HCT116 (cell line): ENCODE measurements at regions not wholly inside any gene's neighbourhood (a gene's known extent, or its start where the extent isn't known, plus 50 kb on each side); places are given as distances from the start of the nearest gene placed in this dataset.

Source experiments
- CBX3 ChIP-seq: IDR thresholded peaks from 2 replicates; pipeline ENCODE4 v1.6.1; 2012; ENCODE audit warnings: low read depth
- CTCF ChIP-seq, 3 experiments: fragments of 200-600 bp in 1 of 3; sonication (generic) in 1 of 3; IDR thresholded peaks in 2 of 3; conservative IDR thresholded peaks in 1 of 3; 2 replicates each; pipeline ENCODE4 v1.5.1; 2012 to 2017; ENCODE audit warnings: low read depth in 2 of 3, low read length in 2 of 3, antibody characterized with exemption in 1 of 3, borderline replicate concordance in 1 of 3, control low read depth in 1 of 3, mild to moderate bottlenecking in 1 of 3, mixed read lengths in 1 of 3, mixed run types in 1 of 3, moderate library complexity in 1 of 3; ENCODE audit not compliant: insufficient read depth in 1 of 3
- EGR1 ChIP-seq: IDR thresholded peaks from 2 replicates; pipeline ENCODE4 v1.6.1; 2012; ENCODE audit warnings: low read depth
- FOSL1 ChIP-seq: IDR thresholded peaks from 2 replicates; pipeline ENCODE4 v1.6.1; 2012; ENCODE audit warnings: low read depth
- JUND ChIP-seq: IDR thresholded peaks from 2 replicates; pipeline ENCODE4 v1.6.1; 2012
- POLR2A ChIP-seq: IDR thresholded peaks from 2 replicates; pipeline ENCODE4 v1.7.0; 2011; ENCODE audit warnings: borderline replicate concordance; ENCODE audit not compliant: insufficient read depth, insufficient read length; ENCODE audit errors: extremely low read depth
- SP1 ChIP-seq: IDR thresholded peaks from 2 replicates; pipeline ENCODE4 v1.6.1; 2012; ENCODE audit warnings: low read depth
- SRF ChIP-seq: IDR thresholded peaks from 2 replicates; pipeline ENCODE4 v1.6.1; 2012; ENCODE audit warnings: low read depth
- TCF7L2 ChIP-seq: IDR thresholded peaks from 2 replicates; pipeline ENCODE4 v1.7.0; 2011; ENCODE audit warnings: borderline replicate concordance, inconsistent platforms; ENCODE audit not compliant: insufficient read depth, insufficient read length; ENCODE audit errors: extremely low read depth
- ZFX ChIP-seq: fragments of 450-650 bp; IDR thresholded peaks from 2 replicates; pipeline ENCODE4 v1.6.1; 2017
- TF ChIP-seq, protein P1 (sequence below): IDR thresholded peaks from 2 replicates; pipeline ENCODE4 v1.6.1; 2012; ENCODE audit warnings: low read depth

DNA sequence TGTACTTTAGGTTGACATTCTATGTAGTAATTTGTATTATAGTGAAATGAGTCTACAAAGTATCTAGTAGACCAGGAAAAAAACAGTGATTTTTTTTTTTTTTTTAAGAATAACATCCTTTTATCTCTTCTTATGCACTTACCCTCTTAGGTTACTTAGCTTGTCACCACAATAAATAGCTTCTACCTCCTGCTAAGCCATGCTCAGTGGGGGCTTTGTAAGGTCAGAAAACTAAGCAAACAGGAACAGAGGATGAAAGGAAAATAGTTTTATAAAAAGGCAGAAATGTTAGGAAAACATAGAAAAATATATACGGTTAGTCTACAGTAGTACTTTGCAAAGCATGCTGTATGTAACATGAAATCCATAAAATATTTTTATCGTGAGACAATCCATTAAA lies 385.3 kb upstream of the ATXN7L3B start:
- TF ChIP-seq CTCF (IDR thresholded peaks at IDR 0.05 in 2 of 3, conservative IDR thresholded peaks at IDR 0.05 in 1 of 3; ENCODE audit: borderline replicate concordance in 1 of 3, insufficient read depth in 1 of 3, low read depth in 2 of 3, low read length in 2 of 3) (no peak), POLR2A (no peak), FOSL1 (no peak), ZFX (no peak), JUND (no peak), CBX3 (no peak), SP1 (no peak), SRF (no peak), EGR1 (no peak), TCF7L2 (no peak)
- TF ChIP-seq, protein P1, sequence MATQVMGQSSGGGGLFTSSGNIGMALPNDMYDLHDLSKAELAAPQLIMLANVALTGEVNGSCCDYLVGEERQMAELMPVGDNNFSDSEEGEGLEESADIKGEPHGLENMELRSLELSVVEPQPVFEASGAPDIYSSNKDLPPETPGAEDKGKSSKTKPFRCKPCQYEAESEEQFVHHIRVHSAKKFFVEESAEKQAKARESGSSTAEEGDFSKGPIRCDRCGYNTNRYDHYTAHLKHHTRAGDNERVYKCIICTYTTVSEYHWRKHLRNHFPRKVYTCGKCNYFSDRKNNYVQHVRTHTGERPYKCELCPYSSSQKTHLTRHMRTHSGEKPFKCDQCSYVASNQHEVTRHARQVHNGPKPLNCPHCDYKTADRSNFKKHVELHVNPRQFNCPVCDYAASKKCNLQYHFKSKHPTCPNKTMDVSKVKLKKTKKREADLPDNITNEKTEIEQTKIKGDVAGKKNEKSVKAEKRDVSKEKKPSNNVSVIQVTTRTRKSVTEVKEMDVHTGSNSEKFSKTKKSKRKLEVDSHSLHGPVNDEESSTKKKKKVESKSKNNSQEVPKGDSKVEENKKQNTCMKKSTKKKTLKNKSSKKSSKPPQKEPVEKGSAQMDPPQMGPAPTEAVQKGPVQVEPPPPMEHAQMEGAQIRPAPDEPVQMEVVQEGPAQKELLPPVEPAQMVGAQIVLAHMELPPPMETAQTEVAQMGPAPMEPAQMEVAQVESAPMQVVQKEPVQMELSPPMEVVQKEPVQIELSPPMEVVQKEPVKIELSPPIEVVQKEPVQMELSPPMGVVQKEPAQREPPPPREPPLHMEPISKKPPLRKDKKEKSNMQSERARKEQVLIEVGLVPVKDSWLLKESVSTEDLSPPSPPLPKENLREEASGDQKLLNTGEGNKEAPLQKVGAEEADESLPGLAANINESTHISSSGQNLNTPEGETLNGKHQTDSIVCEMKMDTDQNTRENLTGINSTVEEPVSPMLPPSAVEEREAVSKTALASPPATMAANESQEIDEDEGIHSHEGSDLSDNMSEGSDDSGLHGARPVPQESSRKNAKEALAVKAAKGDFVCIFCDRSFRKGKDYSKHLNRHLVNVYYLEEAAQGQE: no peak
